Neuronal stem cell (in vitro differentiated cells): ENCODE measurements at regions not wholly inside any gene's neighbourhood (a gene's known extent, or its start where the extent isn't known, plus 50 kb on each side); places are given as distances from the start of the nearest gene placed in this dataset.

Experiments
- DNase-seq: peaks from one replicate; pipeline ENCODE4 v3.0.0-alpha.2; 2013; ENCODE audit warnings: low spot score
- H2AFZ ChIP-seq: one replicate; pipeline ENCODE4 v1.6.1; 2013; ENCODE audit warnings: mild to moderate bottlenecking, low read length, inconsistent platforms
- H2AK5ac ChIP-seq: 2 replicates; pipeline ENCODE4 v1.6.1; 2013; ENCODE audit warnings: low read depth, mild to moderate bottlenecking, inconsistent platforms, low read length, moderate library complexity, mixed read lengths
- H2BK120ac ChIP-seq: 2 replicates; pipeline ENCODE4 v1.6.1; 2013; ENCODE audit warnings: low read depth, mild to moderate bottlenecking, inconsistent platforms, low read length, moderate library complexity, mixed read lengths
- H2BK12ac ChIP-seq: one replicate; pipeline ENCODE4 v1.6.1; 2013; ENCODE audit warnings: low read length, inconsistent platforms
- H2BK15ac ChIP-seq: 2 replicates; pipeline ENCODE4 v1.6.1; 2013; ENCODE audit warnings: mild to moderate bottlenecking, low read length, inconsistent platforms, mixed read lengths
- H2BK5ac ChIP-seq: one replicate; pipeline ENCODE4 v1.6.1; 2013; ENCODE audit warnings: inconsistent platforms, mild to moderate bottlenecking, low read length, moderate library complexity
- H3K14ac ChIP-seq: one replicate; pipeline ENCODE4 v1.6.1; 2013; ENCODE audit warnings: low read length, inconsistent platforms
- H3K18ac ChIP-seq: 2 replicates; pipeline ENCODE4 v1.6.1; 2013; ENCODE audit warnings: low read length, inconsistent platforms
- H3K23ac ChIP-seq: 2 replicates; pipeline ENCODE4 v1.6.1; 2013; ENCODE audit warnings: low read depth, mild to moderate bottlenecking, mixed read lengths, low read length, inconsistent platforms; ENCODE audit not compliant: poor library complexity
- H3K27ac ChIP-seq: replicated peaks from 3 replicates; pipeline ENCODE4 v1.5.1; 2013; ENCODE audit warnings: low read length, inconsistent platforms
- H3K27me3 ChIP-seq, 3 experiments: 2 replicates each; pipeline ENCODE4 v1.6.1; 2013; ENCODE audit warnings: low read length in 3 of 3, mild to moderate bottlenecking in 2 of 3, inconsistent platforms in 1 of 3, low read depth in 1 of 3, mixed read lengths in 1 of 3, moderate library complexity in 1 of 3; ENCODE audit not compliant: control insufficient read depth in 3 of 3, insufficient read depth in 3 of 3
- H3K36me3 ChIP-seq, 2 donors: replicated peaks in 1 of 2; 2 replicates each; pipeline ENCODE4 v1.6.1; 2013; ENCODE audit warnings: low read length in 2 of 2; ENCODE audit not compliant: control insufficient read depth in 2 of 2, insufficient read depth in 2 of 2
- H3K4ac ChIP-seq: 2 replicates; pipeline ENCODE4 v1.6.1; 2013; ENCODE audit warnings: inconsistent platforms, mild to moderate bottlenecking, low read length, moderate library complexity
- H3K4me1 ChIP-seq, 2 donors: 1 replicate in 1 of 2; 2 replicates in 1 of 2; pipeline ENCODE4 v1.6.1; 2013; ENCODE audit warnings: low read length in 2 of 2, low read depth in 1 of 2; ENCODE audit not compliant: control insufficient read depth in 2 of 2, insufficient read depth in 1 of 2
- H3K4me2 ChIP-seq: one replicate; pipeline ENCODE4 v1.6.1; 2013; ENCODE audit warnings: mild to moderate bottlenecking, low read length, inconsistent platforms; ENCODE audit not compliant: insufficient read depth, poor library complexity, severe bottlenecking
- H3K4me3 ChIP-seq, 2 donors: 2 replicates each; pipeline ENCODE4 v1.5.1; 2013; ENCODE audit warnings: low read length in 2 of 2, mild to moderate bottlenecking in 2 of 2, inconsistent platforms in 1 of 2, moderate library complexity in 1 of 2
- H3K79me1 ChIP-seq: one replicate; pipeline ENCODE4 v1.6.1; 2013; ENCODE audit warnings: low read depth, mild to moderate bottlenecking, inconsistent platforms, low read length, moderate library complexity
- H3K9ac ChIP-seq: one replicate; pipeline ENCODE4 v1.6.1; 2013; ENCODE audit warnings: mild to moderate bottlenecking, low read depth, low read length, inconsistent platforms; ENCODE audit not compliant: poor library complexity
- H3K9me3 ChIP-seq, 2 donors: replicated peaks in 1 of 2; 2 replicates each; pipeline versions ENCODE3 to v1.6.1; 2013; ENCODE audit warnings: low read length in 2 of 2, mild to moderate bottlenecking in 2 of 2, inconsistent platforms in 1 of 2, low read depth in 1 of 2, mixed read lengths in 1 of 2, moderate library complexity in 1 of 2; ENCODE audit not compliant: control insufficient read depth in 2 of 2, insufficient read depth in 1 of 2
- H4K8ac ChIP-seq: one replicate; pipeline ENCODE4 v1.6.1; 2013; ENCODE audit warnings: low read depth, mild to moderate bottlenecking, inconsistent platforms, low read length, moderate library complexity
- H4K91ac ChIP-seq: one replicate; pipeline ENCODE4 v1.6.1; 2013; ENCODE audit warnings: low read length, low read depth, mild to moderate bottlenecking, inconsistent platforms; ENCODE audit not compliant: poor library complexity
- WGBS, 2 donors: extraction: QIAGEN DNeasy Blood & Tissue Kit; methylation state at CpG; one replicate each; pipeline ENCODE4 v1.1.7; 2013; ENCODE audit warnings: missing lambda C conversion rate in 2 of 2, mixed read lengths in 1 of 2; ENCODE audit not compliant: insufficient read length in 2 of 2, insufficient replicate concordance in 1 of 2; ENCODE audit errors: extremely low coverage in 2 of 2; 5-methylcytosine and 5-hydroxymethylcytosine counted together

GRCh38 chr2:145411493-145411892 is 891.6 kb upstream of the ZEB2 start:
- Histone ChIP-seq H3K23ac (no peak overlapping the region), H3K27ac (no peak overlapping the region), H3K4ac (no peak overlapping the region), H2AFZ (no peak overlapping the region), H3K9ac (no peak overlapping the region), H3K4me1 (no peaks in the 10 kb centered on the region), H2BK15ac (no peak overlapping the region), H2AK5ac (no peak overlapping the region), H2BK5ac (no peak overlapping the region), H3K27me3 (no peaks in the 10 kb centered on the region), H3K14ac (no peak overlapping the region), H3K4me3 (no peak overlapping the region), H3K36me3 (no peaks in the 10 kb centered on the region), H3K9me3 (peaks cover 0 to 13% of the 10 kb centered on the region in 2 donors), H2BK120ac (no peak overlapping the region), H3K4me2 (no peak overlapping the region), H2BK12ac (no peak overlapping the region), H4K8ac (no peak overlapping the region), H4K91ac (no peak overlapping the region), H3K79me1 (no peaks in the 10 kb centered on the region), H3K18ac (no peak overlapping the region)
- no CpG with 5 or more reads among the region's 4 CpGs for WGBS, 2 donors
- DNase-seq: no peak

- Histone ChIP-seq H3K27ac (no peak overlapping the region), H3K27me3 (no peaks in the 10 kb centered on the region), H4K91ac (no peak overlapping the region), H3K23ac (no peak overlapping the region), H3K79me1 (no peaks in the 10 kb centered on the region), H2BK15ac (no peak overlapping the region), H3K4ac (no peak overlapping the region), H4K8ac (no peak overlapping the region), H2BK12ac (no peak overlapping the region), H2BK120ac (no peak overlapping the region), H2AFZ (no peak overlapping the region), H3K18ac (no peak overlapping the region), H2BK5ac (no peak overlapping the region), H3K9me3 (peaks cover 0 to under 1% of the 10 kb centered on the region in 2 donors), H3K14ac (no peak overlapping the region), H3K4me1 (no peaks in the 10 kb centered on the region), H3K36me3 (no peaks in the 10 kb centered on the region), H3K9ac (no peak overlapping the region), H3K4me3 (no peak overlapping the region), H2AK5ac (no peak overlapping the region), H3K4me2 (no peak overlapping the region)
- no CpG with 5 or more reads among the region's 2 CpGs for WGBS, 2 donors
- no peak for DNase-seq
These were observed 890.2 kb upstream of the ZEB2 start for GRCh38 chr2:145410086-145410485.

DNA sequence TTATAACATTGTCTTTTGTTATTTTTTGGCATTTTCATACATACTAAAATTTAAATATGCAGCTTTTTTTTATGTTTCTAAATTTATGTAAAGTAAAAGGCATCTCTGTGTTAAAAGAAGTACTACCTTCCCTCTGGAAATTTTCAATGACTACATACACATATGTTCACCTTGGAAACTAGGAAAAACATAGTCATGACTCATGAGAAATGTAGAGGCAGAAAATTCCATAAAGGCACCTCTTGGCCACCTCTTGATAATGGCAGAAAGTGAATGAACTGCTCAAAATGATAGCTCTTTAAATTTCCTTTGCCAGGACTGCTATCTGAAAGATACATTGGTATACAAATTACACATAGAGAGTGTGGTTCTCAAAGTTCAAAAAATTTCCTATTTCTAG is 889.1 kb upstream of the ZEB2 start:
- no peak overlapping the region for H2AFZ ChIP-seq
- no peaks in the 10 kb centered on the region for H3K27me3 ChIP-seq
- H3K18ac ChIP-seq: no peak overlapping the region
- DNase-seq: no peak
- H3K14ac ChIP-seq: no peak overlapping the region
- H2AK5ac ChIP-seq: no peak overlapping the region
- H3K79me1 ChIP-seq: no peaks in the 10 kb centered on the region
- no peak overlapping the region for H2BK5ac ChIP-seq
- H2BK12ac ChIP-seq: no peak overlapping the region
- no peak overlapping the region for H3K9ac ChIP-seq
- H2BK15ac ChIP-seq: no peak overlapping the region
- H3K9me3 ChIP-seq: no peaks in the 10 kb centered on the region
- no peak overlapping the region for H4K91ac ChIP-seq
- H3K36me3 ChIP-seq: no peaks in the 10 kb centered on the region
- H2BK120ac ChIP-seq: no peak overlapping the region
- H3K4ac ChIP-seq: no peak overlapping the region
- no peak overlapping the region for H3K4me2 ChIP-seq
- no peaks in the 10 kb centered on the region for H3K4me1 ChIP-seq
- no peak overlapping the region for H4K8ac ChIP-seq
- H3K27ac ChIP-seq: no peak overlapping the region
- no peak overlapping the region for H3K23ac ChIP-seq
- no peak overlapping the region for H3K4me3 ChIP-seq

GRCh38 chr2:145404690-145405089 is 884.8 kb upstream of the ZEB2 start:
- DNase-seq: no peak
- no peak overlapping the region for H2BK5ac ChIP-seq
- H3K9ac ChIP-seq: no peak overlapping the region

More at GRCh38 chr2:145404690-145405089, 884.8 kb upstream of the ZEB2 start:
- no peak overlapping the region for H3K4me2 ChIP-seq
- H2BK12ac ChIP-seq: no peak overlapping the region
- no CpG with 5 or more reads among the region's 1 CpG for WGBS, 2 donors
- H2AFZ ChIP-seq: no peak overlapping the region
- no peaks in the 10 kb centered on the region for H3K79me1 ChIP-seq
- no peak overlapping the region for H3K18ac ChIP-seq
- H3K4me3 ChIP-seq: no peak overlapping the region
- no peak overlapping the region for H4K8ac ChIP-seq
- no peak overlapping the region for H3K27ac ChIP-seq
- H3K27me3 ChIP-seq: no peaks in the 10 kb centered on the region
- no peaks in the 10 kb centered on the region for H3K4me1 ChIP-seq
- no peaks in the 10 kb centered on the region for H3K9me3 ChIP-seq
- H2BK15ac ChIP-seq: no peak overlapping the region
- H4K91ac ChIP-seq: no peak overlapping the region
- no peak overlapping the region for H2BK120ac ChIP-seq
- no peak overlapping the region for H3K14ac ChIP-seq
- H3K36me3 ChIP-seq: no peaks in the 10 kb centered on the region
- no peak overlapping the region for H3K23ac ChIP-seq
- no peak overlapping the region for H3K4ac ChIP-seq
- H2AK5ac ChIP-seq: no peak overlapping the region
